HG03097 (cell line): ENCODE measurements at regions not wholly inside any gene's neighbourhood (a gene's known extent, or its start where the extent isn't known, plus 50 kb on each side); places are given as distances from the start of the nearest gene placed in this dataset.
"Not testable (repeated sequence)": the region's sequence is repeated elsewhere in the genome, so short reads cannot be mapped to it uniquely, and the experiment has no call there.

ENCODE experiments used
- ATAC-seq: cut with Tn5 transposase; IDR thresholded peaks from one replicate; pipeline ENCODE4 v1.9.1; 2021; ENCODE audit not compliant: unreplicated experiment, low FRiP score

GRCh38 chr3:27561576-27561975, 77.4 kb upstream of the SLC4A7 start:
- no peak for ATAC-seq

GRCh38 chr3:27560484-27561056, 76.4 kb upstream of the SLC4A7 start:
- no peak for ATAC-seq

- no peak for ATAC-seq
Observed at GRCh38 chr3:27559835-27560234, 75.7 kb upstream of the SLC4A7 start.

- ATAC-seq, result no peak
Observed at GRCh38 chr3:27559381-27559780, 75.2 kb upstream of the SLC4A7 start.

- ATAC-seq, result no peak
Observed at GRCh38 chr3:27557411-27557810, 73.2 kb upstream of the SLC4A7 start.

GRCh38 chr3:27556887-27557286, 72.7 kb upstream of the SLC4A7 start:
- ATAC-seq, result no peak

- no peak for ATAC-seq
Observed at GRCh38 chr3:27554706-27555105, 70.5 kb upstream of the SLC4A7 start.

- ATAC-seq, result no peak
Observed at GRCh38 chr3:27553886-27554540, 69.8 kb upstream of the SLC4A7 start.

- not testable (repeated sequence) for ATAC-seq
Observed at GRCh38 chr3:27552708-27553107, 68.5 kb upstream of the SLC4A7 start.

- ATAC-seq, result not testable (repeated sequence)
Observed at GRCh38 chr3:27551413-27551812, 67.2 kb upstream of the SLC4A7 start.

- ATAC-seq, result no peak
Observed at GRCh38 chr3:27545061-27545460, 60.9 kb upstream of the SLC4A7 start.

GRCh38 chr3:27544372-27544865, 60.2 kb upstream of the SLC4A7 start:
- no peak for ATAC-seq

GRCh38 chr3:27542476-27542875, 58.3 kb upstream of the SLC4A7 start:
- no peak for ATAC-seq

GRCh38 chr3:27540231-27540630, 56.0 kb upstream of the SLC4A7 start:
- no peak for ATAC-seq

- no peak for ATAC-seq
Observed at GRCh38 chr3:27536491-27536890, 52.3 kb upstream of the SLC4A7 start.

- ATAC-seq, result no peak
Observed at GRCh38 chr3:27535809-27536392, 51.7 kb upstream of the SLC4A7 start.

GRCh38 chr3:27533718-27534573, 49.8 kb upstream of the SLC4A7 start:
- peak; percentile 87 for ATAC-seq
